Nephron (organoid): ENCODE measurements at regions not wholly inside any gene's neighbourhood (a gene's known extent, or its start where the extent isn't known, plus 50 kb on each side); places are given as distances from the start of the nearest gene placed in this dataset.

Experiments used
- H3K27ac Mint-ChIP-seq, 3 experiments: 2 replicates each; pipeline ENCODE4 v1.8.0; 2020; ENCODE audit warnings: mixed read lengths in 3 of 3, mild to moderate bottlenecking in 2 of 3, moderate library complexity in 1 of 3
- H3K27me3 Mint-ChIP-seq: 2 replicates; pipeline ENCODE4 v1.8.0; 2021; ENCODE audit warnings: low read depth, mild to moderate bottlenecking, moderate library complexity, mixed read lengths
- H3K36me3 Mint-ChIP-seq: 2 replicates; pipeline ENCODE4 v1.8.0; 2020; ENCODE audit warnings: low read depth, mixed read lengths
- H3K4me1 Mint-ChIP-seq: 2 replicates; pipeline ENCODE4 v1.8.0; 2020; ENCODE audit warnings: mixed read lengths
- H3K4me3 Mint-ChIP-seq, 3 experiments: 2 replicates each; pipeline ENCODE4 v1.8.0; 2020; ENCODE audit warnings: mild to moderate bottlenecking in 3 of 3, mixed read lengths in 3 of 3, moderate library complexity in 2 of 3
- H3K9me3 Mint-ChIP-seq: 2 replicates; pipeline ENCODE4 v1.8.0; 2020; ENCODE audit warnings: mixed read lengths
- CTCF ChIP-seq, 3 experiments: fragments of 200-600 bp; sonication (generic); IDR thresholded peaks; one replicate each; pipeline ENCODE4 v1.5.0; 2021; ENCODE audit warnings: antibody characterized with exemption in 3 of 3; ENCODE audit not compliant: unreplicated experiment in 3 of 3

- TF ChIP-seq CTCF (IDR thresholded peaks at IDR 0.05; ENCODE audit: unreplicated experiment in 3 of 3) = no peak
- Mint-ChIP-seq H3K27ac (no peak overlapping the region), H3K27me3 (peaks cover 13% of the 10 kb centered on the region), H3K4me1 (peaks cover 26% of the 10 kb centered on the region), H3K9me3 (no peaks in the 10 kb centered on the region), H3K36me3 (no peaks in the 10 kb centered on the region), H3K4me3 (no peak overlapping the region)
Observed at GRCh38 chr2:118632921-118633320, 214.5 kb downstream of the EN1 start.

- Mint-ChIP-seq H3K4me1 (no peaks in the 10 kb centered on the region), H3K27ac (no peak overlapping the region), H3K36me3 (no peaks in the 10 kb centered on the region), H3K9me3 (peaks cover 8% of the 10 kb centered on the region), H3K4me3 (no peak overlapping the region), H3K27me3 (no peaks in the 10 kb centered on the region)
- no peak for TF ChIP-seq CTCF (IDR thresholded peaks at IDR 0.05; ENCODE audit: unreplicated experiment in 3 of 3)
Observed at GRCh38 chr2:118627156-118627555, 220.3 kb downstream of the EN1 start.

GRCh38 chr2:118622913-118623312, 224.5 kb downstream of the EN1 start:
- Mint-ChIP-seq H3K4me1 (no peaks in the 10 kb centered on the region), H3K4me3 (no peak overlapping the region), H3K36me3 (no peaks in the 10 kb centered on the region), H3K27ac (no peak overlapping the region), H3K9me3 (peaks cover 8% of the 10 kb centered on the region), H3K27me3 (no peaks in the 10 kb centered on the region)
- no peak for TF ChIP-seq CTCF (IDR thresholded peaks at IDR 0.05; ENCODE audit: unreplicated experiment in 3 of 3)

GRCh38 chr2:118622108-118622507, 225.3 kb downstream of the EN1 start:
- no peaks in the 10 kb centered on the region for H3K27me3 Mint-ChIP-seq
- no peak overlapping the region for H3K4me3 Mint-ChIP-seq
- H3K36me3 Mint-ChIP-seq = no peaks in the 10 kb centered on the region
- peaks cover 3% of the 10 kb centered on the region for H3K9me3 Mint-ChIP-seq
- TF ChIP-seq CTCF (IDR thresholded peaks at IDR 0.05; ENCODE audit: unreplicated experiment in 3 of 3) = no peak
- no peaks in the 10 kb centered on the region for H3K4me1 Mint-ChIP-seq
- no peak overlapping the region for H3K27ac Mint-ChIP-seq

GRCh38 chr2:118618279-118618678, 229.2 kb downstream of the EN1 start:
- Mint-ChIP-seq H3K27me3 (no peaks in the 10 kb centered on the region), H3K4me1 (peaks cover 8% of the 10 kb centered on the region), H3K27ac (no peak overlapping the region), H3K9me3 (no peaks in the 10 kb centered on the region), H3K36me3 (no peaks in the 10 kb centered on the region), H3K4me3 (no peak overlapping the region)
- no peak for TF ChIP-seq CTCF (IDR thresholded peaks at IDR 0.05; ENCODE audit: unreplicated experiment in 3 of 3)

- no peak for TF ChIP-seq CTCF (IDR thresholded peaks at IDR 0.05; ENCODE audit: unreplicated experiment in 3 of 3)
- Mint-ChIP-seq H3K27ac (no peak overlapping the region), H3K4me1 (peaks cover 12% of the 10 kb centered on the region), H3K36me3 (no peaks in the 10 kb centered on the region), H3K27me3 (no peaks in the 10 kb centered on the region), H3K9me3 (no peaks in the 10 kb centered on the region), H3K4me3 (no peak overlapping the region)
Observed at GRCh38 chr2:118616432-118616831, 231.0 kb downstream of the EN1 start.
